GM12878 (cell line): ENCODE measurements at regions not wholly inside any gene's neighbourhood (a gene's known extent, or its start where the extent isn't known, plus 50 kb on each side); places are given as distances from the start of the nearest gene placed in this dataset.

Experiments used
- ATAC-seq: fragments of 200-7000 bp; cut with Tn5 transposase; 3 replicates; pipeline ENCODE4 v1.9.1; 2020; ENCODE audit warnings: mild to moderate bottlenecking, moderate library complexity
- BruUV-seq: library from RNA; stranded (reverse); fragments of 400-500 nt; replicated peaks from 2 replicates; lab custom pipeline; 2021; lab: Mats Ljungman, UMichigan
- CTCF ChIA-PET: fragments of 300-600 bp; sonication (Branson Sonifier 250); formaldehyde crosslinking; extraction: SDS; loops from one replicate; lab custom pipeline; 2021; ENCODE audit warnings: inconsistent platforms; lab: Yijun Ruan, JAX
- POLR2A ChIA-PET: fragments of 350-600 bp; formaldehyde crosslinking; extraction: SDS; loops from one replicate; lab custom pipeline; 2021; ENCODE audit warnings: inconsistent platforms; lab: Charles Lee
- RAD21 ChIA-PET: fragments of 300-600 bp; sonication (Branson Sonifier 250); formaldehyde crosslinking; loops from one replicate; lab custom pipeline; 2023; ENCODE audit warnings: antibody characterized with exemption; ENCODE audit not compliant: unreplicated experiment; lab: Charles Lee
- SMC1A ChIA-PET: fragments of 300-600 bp; sonication (Branson Sonifier 250); formaldehyde crosslinking; loops from one replicate; lab custom pipeline; 2023; ENCODE audit not compliant: unreplicated experiment, uncharacterized antibody; lab: Charles Lee
- DNase-seq: peaks from one replicate; pipeline ENCODE4 v3.0.0-alpha.2; 2011; ENCODE audit warnings: low read depth, low spot score
- FAIRE-seq: peaks from 3 replicates; lab custom pipeline; 2011; peaks lifted over from hg19 to GRCh38; lab: Jason Lieb, UNC
- H2AFZ ChIP-seq: 2 replicates; pipeline ENCODE4 v1.6.0; 2011; ENCODE audit warnings: low read depth, low read length, control low read depth; ENCODE audit not compliant: control insufficient read depth
- H3K27ac ChIP-seq: 2 replicates; pipeline ENCODE4 v1.5.1; 2011; ENCODE audit warnings: control low read depth; ENCODE audit not compliant: control insufficient read depth, insufficient read depth
- H3K27me3 ChIP-seq, 2 experiments: replicated peaks in 1 of 2; 2 replicates each; pipeline versions ENCODE4 v1.6.0 to v1.6.1; 2011; ENCODE audit warnings: low read length in 1 of 2; ENCODE audit not compliant: control insufficient read depth in 2 of 2, insufficient read depth in 2 of 2
- H3K36me3 ChIP-seq, 2 experiments: 2 replicates each; pipeline ENCODE4 v1.5.1; 2011; ENCODE audit warnings: low read length in 1 of 2; ENCODE audit not compliant: control insufficient read depth in 2 of 2, insufficient read depth in 2 of 2
- H3K4me1 ChIP-seq: 2 replicates; pipeline ENCODE4 v1.6.1; 2011; ENCODE audit warnings: mild to moderate bottlenecking, low read length, moderate library complexity, mixed read lengths; ENCODE audit not compliant: control insufficient read depth, insufficient read depth
- H3K4me2 ChIP-seq: 2 replicates; pipeline ENCODE4 v1.6.0; 2011; ENCODE audit warnings: control low read depth; ENCODE audit not compliant: control insufficient read depth, insufficient read depth
- H3K4me3 ChIP-seq: fragments of 200-600 bp; sonication (generic); 2 replicates; pipeline ENCODE4 v1.5.1; 2016
- H3K79me2 ChIP-seq: 2 replicates; pipeline ENCODE4 v1.6.0; 2011; ENCODE audit warnings: low read length; ENCODE audit not compliant: control insufficient read depth, insufficient read depth
- H3K9ac ChIP-seq: 2 replicates; pipeline ENCODE4 v1.8.0; 2011; ENCODE audit warnings: low read length, control low read depth, mixed read lengths; ENCODE audit not compliant: control insufficient read depth, insufficient read depth
- H3K9me3 ChIP-seq: replicated peaks from 3 replicates; pipeline ENCODE4 v1.5.1; 2011; ENCODE audit warnings: mild to moderate bottlenecking, low read length; ENCODE audit not compliant: control insufficient read depth, insufficient read depth
- H4K20me1 ChIP-seq: 2 replicates; pipeline ENCODE4 v1.6.0; 2011; ENCODE audit not compliant: control insufficient read depth, insufficient read depth
- GABPA ChIP-seq: IDR thresholded peaks from 2 replicates; pipeline ENCODE4 v1.6.1; 2014; ENCODE audit warnings: antibody characterized with exemption, low read depth, mild to moderate bottlenecking, inconsistent platforms
- HCFC1 ChIP-seq: fragments of 150-350 bp; IDR thresholded peaks from 2 replicates; pipeline ENCODE4 v1.6.1; 2014; ENCODE audit warnings: low read length
- HDAC6 ChIP-seq: fragments of 200-600 bp; sonication (generic); IDR thresholded peaks from one replicate; pipeline ENCODE4 v1.8.0; 2017; ENCODE audit warnings: antibody characterized with exemption; ENCODE audit not compliant: unreplicated experiment
- MYB ChIP-seq: fragments of 150-350 bp; IDR thresholded peaks from 2 replicates; pipeline ENCODE4 v1.6.1; 2014; ENCODE audit warnings: mild to moderate bottlenecking, low read depth, low read length, borderline replicate concordance
- NRF1 ChIP-seq: conservative IDR thresholded peaks from 2 replicates; pipeline ENCODE4 v1.6.1; 2011; ENCODE audit warnings: mild to moderate bottlenecking, low read depth, low read length, improper control_type of control experiment
- SIX5 ChIP-seq: IDR thresholded peaks from 2 replicates; pipeline ENCODE4 v1.6.1; 2011; ENCODE audit warnings: mild to moderate bottlenecking, low read depth, low read length, moderate library complexity; ENCODE audit not compliant: severe bottlenecking
- SMAD5 ChIP-seq: IDR thresholded peaks from 2 replicates; pipeline ENCODE4 v1.6.1; 2016; ENCODE audit warnings: antibody characterized with exemption, low read depth
- SMC3 ChIP-seq: IDR thresholded peaks from 2 replicates; pipeline ENCODE4 v1.6.1; 2011; ENCODE audit warnings: low read length, improper control_type of control experiment, borderline replicate concordance
- ZNF207 ChIP-seq: fragments of 450-650 bp; IDR thresholded peaks from 2 replicates; pipeline ENCODE4 v1.6.1; 2014; ENCODE audit warnings: antibody characterized with exemption, mild to moderate bottlenecking, borderline replicate concordance
- WGBS: methylation state at CpG from one replicate; pipeline ENCODE4 v1.1.6; 2016; ENCODE audit warnings: low lambda C conversion rate; ENCODE audit not compliant: insufficient replicate concordance, insufficient coverage; ENCODE audit errors: missing lambda C conversion rate; 5-methylcytosine and 5-hydroxymethylcytosine counted together
- in situ Hi-C: fragments of 300-500 bp; cut with MboI; formaldehyde crosslinking; loops from 9 replicates; pipeline ENCODE4 v1.14.3; 2018; ENCODE audit warnings: mixed read lengths
- intact Hi-C: fragments of 100-400 bp; cut with micrococcal nuclease; formaldehyde crosslinking; loops from one replicate; pipeline ENCODE4 v1.14.2; 2022; ENCODE audit not compliant: unreplicated experiment
- TF ChIP-seq, protein P1 (sequence below): IDR thresholded peaks from 2 replicates; pipeline ENCODE4 v1.6.1; 2012; ENCODE audit warnings: low read length, inconsistent platforms
- TF ChIP-seq, protein P2 (sequence below): fragments of 450-650 bp; formaldehyde crosslinking; IDR thresholded peaks from 2 replicates; pipeline ENCODE4 v1.4.0; 2020; ENCODE audit warnings: mild to moderate bottlenecking, moderate library complexity
- TF ChIP-seq, protein P3 (sequence below): fragments of 450-650 bp; IDR thresholded peaks from 2 replicates; pipeline ENCODE4 v1.6.1; 2017; ENCODE audit warnings: low read depth, mild to moderate bottlenecking, moderate library complexity

DNA sequence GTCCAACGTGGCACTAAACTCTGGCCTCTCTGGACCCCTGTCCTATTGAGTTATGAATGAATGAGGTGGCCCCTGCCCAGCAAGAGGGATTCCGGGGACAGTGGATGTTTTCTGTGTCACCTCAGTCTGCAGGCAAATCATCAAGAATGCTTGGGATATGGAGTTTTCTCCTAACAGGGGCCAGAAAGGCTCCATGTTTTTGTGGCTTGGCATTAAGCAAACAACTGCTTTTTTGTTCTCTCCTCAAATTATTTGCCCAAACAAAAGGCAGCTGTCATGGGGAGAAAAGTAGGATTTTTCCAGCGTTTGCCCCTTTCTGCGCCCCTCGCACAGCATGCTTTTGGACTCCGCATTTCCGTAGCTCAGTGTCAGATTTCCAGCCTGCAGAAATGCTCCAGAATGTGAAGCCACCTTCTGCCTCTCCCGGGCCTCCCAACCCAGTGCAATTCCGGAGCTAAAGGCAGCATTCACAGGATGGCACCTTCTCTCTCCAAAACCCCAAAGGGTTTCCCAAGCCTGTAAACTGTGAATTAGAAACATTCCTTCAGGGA is 553.3 kb downstream of the CCDC171 start:
- ChIA-PET RAD21 (no interaction called here), SMC1A (no interaction called here), POLR2A (no interaction called here), CTCF (no interaction called here)
- H3K4me1 ChIP-seq, result no peaks in the 10 kb centered on the region
- no peaks in the 10 kb centered on the region for H3K79me2 ChIP-seq
- intact Hi-C loops, result no loop called here
- no peaks in the 10 kb centered on the region for H3K9me3 ChIP-seq
- FAIRE-seq, result no peak
- no peak for ATAC-seq
- H3K9ac ChIP-seq, result no peak overlapping the region
- no peaks in the 10 kb centered on the region for H3K36me3 ChIP-seq
- H3K27me3 ChIP-seq, result no peaks in the 10 kb centered on the region; a peak in 1 of 4 replicates
- no peak overlapping the region for H3K4me2 ChIP-seq
- H2AFZ ChIP-seq, result no peak overlapping the region
- H4K20me1 ChIP-seq, result no peaks in the 10 kb centered on the region
- no peak for DNase-seq
- WGBS, result 10% methylated on average over 9 of the region's 9 CpGs
- TF ChIP-seq GABPA (no peak), MYB (no peak), SIX5 (no peak), NRF1 (no peak), SMC3 (no peak), HCFC1 (no peak), HDAC6 (no peak), ZNF207 (no peak), SMAD5 (no peak)
- TF ChIP-seq, protein P1, sequence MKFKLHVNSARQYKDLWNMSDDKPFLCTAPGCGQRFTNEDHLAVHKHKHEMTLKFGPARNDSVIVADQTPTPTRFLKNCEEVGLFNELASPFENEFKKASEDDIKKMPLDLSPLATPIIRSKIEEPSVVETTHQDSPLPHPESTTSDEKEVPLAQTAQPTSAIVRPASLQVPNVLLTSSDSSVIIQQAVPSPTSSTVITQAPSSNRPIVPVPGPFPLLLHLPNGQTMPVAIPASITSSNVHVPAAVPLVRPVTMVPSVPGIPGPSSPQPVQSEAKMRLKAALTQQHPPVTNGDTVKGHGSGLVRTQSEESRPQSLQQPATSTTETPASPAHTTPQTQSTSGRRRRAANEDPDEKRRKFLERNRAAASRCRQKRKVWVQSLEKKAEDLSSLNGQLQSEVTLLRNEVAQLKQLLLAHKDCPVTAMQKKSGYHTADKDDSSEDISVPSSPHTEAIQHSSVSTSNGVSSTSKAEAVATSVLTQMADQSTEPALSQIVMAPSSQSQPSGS, result no peak
- TF ChIP-seq, protein P2, sequence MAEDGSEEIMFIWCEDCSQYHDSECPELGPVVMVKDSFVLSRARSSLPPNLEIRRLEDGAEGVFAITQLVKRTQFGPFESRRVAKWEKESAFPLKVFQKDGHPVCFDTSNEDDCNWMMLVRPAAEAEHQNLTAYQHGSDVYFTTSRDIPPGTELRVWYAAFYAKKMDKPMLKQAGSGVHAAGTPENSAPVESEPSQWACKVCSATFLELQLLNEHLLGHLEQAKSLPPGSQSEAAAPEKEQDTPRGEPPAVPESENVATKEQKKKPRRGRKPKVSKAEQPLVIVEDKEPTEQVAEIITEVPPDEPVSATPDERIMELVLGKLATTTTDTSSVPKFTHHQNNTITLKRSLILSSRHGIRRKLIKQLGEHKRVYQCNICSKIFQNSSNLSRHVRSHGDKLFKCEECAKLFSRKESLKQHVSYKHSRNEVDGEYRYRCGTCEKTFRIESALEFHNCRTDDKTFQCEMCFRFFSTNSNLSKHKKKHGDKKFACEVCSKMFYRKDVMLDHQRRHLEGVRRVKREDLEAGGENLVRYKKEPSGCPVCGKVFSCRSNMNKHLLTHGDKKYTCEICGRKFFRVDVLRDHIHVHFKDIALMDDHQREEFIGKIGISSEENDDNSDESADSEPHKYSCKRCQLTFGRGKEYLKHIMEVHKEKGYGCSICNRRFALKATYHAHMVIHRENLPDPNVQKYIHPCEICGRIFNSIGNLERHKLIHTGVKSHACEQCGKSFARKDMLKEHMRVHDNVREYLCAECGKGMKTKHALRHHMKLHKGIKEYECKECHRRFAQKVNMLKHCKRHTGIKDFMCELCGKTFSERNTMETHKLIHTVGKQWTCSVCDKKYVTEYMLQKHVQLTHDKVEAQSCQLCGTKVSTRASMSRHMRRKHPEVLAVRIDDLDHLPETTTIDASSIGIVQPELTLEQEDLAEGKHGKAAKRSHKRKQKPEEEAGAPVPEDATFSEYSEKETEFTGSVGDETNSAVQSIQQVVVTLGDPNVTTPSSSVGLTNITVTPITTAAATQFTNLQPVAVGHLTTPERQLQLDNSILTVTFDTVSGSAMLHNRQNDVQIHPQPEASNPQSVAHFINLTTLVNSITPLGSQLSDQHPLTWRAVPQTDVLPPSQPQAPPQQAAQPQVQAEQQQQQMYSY (CRISPR knock-in tag), result no peak
- TF ChIP-seq, protein P3, sequence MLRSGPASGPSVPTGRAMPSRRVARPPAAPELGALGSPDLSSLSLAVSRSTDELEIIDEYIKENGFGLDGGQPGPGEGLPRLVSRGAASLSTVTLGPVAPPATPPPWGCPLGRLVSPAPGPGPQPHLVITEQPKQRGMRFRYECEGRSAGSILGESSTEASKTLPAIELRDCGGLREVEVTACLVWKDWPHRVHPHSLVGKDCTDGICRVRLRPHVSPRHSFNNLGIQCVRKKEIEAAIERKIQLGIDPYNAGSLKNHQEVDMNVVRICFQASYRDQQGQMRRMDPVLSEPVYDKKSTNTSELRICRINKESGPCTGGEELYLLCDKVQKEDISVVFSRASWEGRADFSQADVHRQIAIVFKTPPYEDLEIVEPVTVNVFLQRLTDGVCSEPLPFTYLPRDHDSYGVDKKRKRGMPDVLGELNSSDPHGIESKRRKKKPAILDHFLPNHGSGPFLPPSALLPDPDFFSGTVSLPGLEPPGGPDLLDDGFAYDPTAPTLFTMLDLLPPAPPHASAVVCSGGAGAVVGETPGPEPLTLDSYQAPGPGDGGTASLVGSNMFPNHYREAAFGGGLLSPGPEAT, result no peak
- in situ Hi-C loops, result no loop called here
- H3K4me3 ChIP-seq, result no peak overlapping the region
- no peak overlapping the region for H3K27ac ChIP-seq
- BruUV-seq, result no TSS peak
